ENCODE measurements at regions not wholly inside any gene's neighbourhood (a gene's known extent, or its start where the extent isn't known, plus 50 kb on each side); places are given as distances from the start of the nearest gene placed in this dataset.
A peak's percentile ranks its signal among the peaks of the same experiment; 100 is the strongest.

GRCh38 chr6:167467793-167468431 is 143.0 kb downstream of the TTLL2 start:
- no peaks in the 10 kb centered on the region for H3K27me3 ChIP-seq (ENCODE audit: low read depth)
- H3K4me1 ChIP-seq, result no peaks in the 10 kb centered on the region
- H3K9me3 ChIP-seq, result no peaks in the 10 kb centered on the region
- TF ChIP-seq CTCF (IDR thresholded peaks at IDR 0.05), result no peak
- DNase-seq, result no peak
- H3K4me3 ChIP-seq, result no peak overlapping the region
- ATAC-seq, result no peak
- intact Hi-C loops (cut with DNase I), result no loop called here
- H3K36me3 ChIP-seq, result no peaks in the 10 kb centered on the region
- no peak overlapping the region for H3K27ac ChIP-seq

GRCh38 chr6:167469101-167469500 is 144.2 kb downstream of the TTLL2 start:
- DNase-seq (no peak), ATAC-seq (no peak)
- Histone ChIP-seq H3K9me3 (no peaks in the 10 kb centered on the region), H3K27ac (no peak overlapping the region), H3K4me3 (no peak overlapping the region), H3K4me1 (no peaks in the 10 kb centered on the region), H3K27me3 (ENCODE audit: low read depth) (no peaks in the 10 kb centered on the region), H3K36me3 (no peaks in the 10 kb centered on the region)
- TF ChIP-seq CTCF (IDR thresholded peaks at IDR 0.05), result no peak
- intact Hi-C loops (cut with DNase I), result no loop called here

- H3K36me3 ChIP-seq, result no peaks in the 10 kb centered on the region
- H3K4me1 ChIP-seq, result no peaks in the 10 kb centered on the region
- H3K27ac ChIP-seq, result no peak overlapping the region
- intact Hi-C loops (cut with DNase I), result no loop called here
- no peak overlapping the region for H3K4me3 ChIP-seq
- TF ChIP-seq CTCF (IDR thresholded peaks at IDR 0.05), result no peak
- ATAC-seq, result no peak
- DNase-seq, result no peak
- H3K27me3 ChIP-seq (ENCODE audit: low read depth), result no peaks in the 10 kb centered on the region
- no peaks in the 10 kb centered on the region for H3K9me3 ChIP-seq
Observed at GRCh38 chr6:167469672-167470071, 144.8 kb downstream of the TTLL2 start.

- Histone ChIP-seq H3K27me3 (ENCODE audit: low read depth) (no peaks in the 10 kb centered on the region), H3K27ac (no peak overlapping the region), H3K4me3 (no peak overlapping the region), H3K4me1 (no peaks in the 10 kb centered on the region), H3K9me3 (no peaks in the 10 kb centered on the region), H3K36me3 (no peaks in the 10 kb centered on the region)
- DNase-seq (no peak), ATAC-seq (no peak)
- no peak for TF ChIP-seq CTCF (IDR thresholded peaks at IDR 0.05)
- intact Hi-C loops (cut with DNase I), result no loop called here
Observed at GRCh38 chr6:167470101-167470835, 145.4 kb downstream of the TTLL2 start.

GRCh38 chr6:167470836-167471547 is 146.1 kb downstream of the TTLL2 start:
- TF ChIP-seq CTCF (IDR thresholded peaks at IDR 0.05), result no peak
- intact Hi-C loops (cut with DNase I), result no loop called here
- no peak for DNase-seq
- ATAC-seq, result peak in 1 of 2 donors; percentile 19
- Histone ChIP-seq H3K36me3 (no peaks in the 10 kb centered on the region), H3K27ac (no peak overlapping the region), H3K9me3 (no peaks in the 10 kb centered on the region), H3K4me1 (no peaks in the 10 kb centered on the region), H3K4me3 (no peak overlapping the region), H3K27me3 (ENCODE audit: low read depth) (no peaks in the 10 kb centered on the region)
